ENCODE measurements at regions not wholly inside any gene's neighbourhood (a gene's known extent, or its start where the extent isn't known, plus 50 kb on each side); places are given as distances from the start of the nearest gene placed in this dataset.

- TF ChIP-seq CTCF (conservative IDR thresholded peaks at IDR 0.05; ENCODE audit: low read length) (no peak), EZH2phosphoT487 (IDR thresholded peaks at IDR 0.05; ENCODE audit: borderline replicate concordance, low read depth, low read length) (no peak)
Observed at GRCh38 chr1:104856518-104856917, 1106.8 kb downstream of the AMY1C start.

Data from OCI-LY7 (cell line).